H1 (cell line): ENCODE measurements at regions not wholly inside any gene's neighbourhood (a gene's known extent, or its start where the extent isn't known, plus 50 kb on each side); places are given as distances from the start of the nearest gene placed in this dataset.

Experiments used
- CTCF ChIA-PET: fragments of 300-600 bp; sonication (Branson Sonifier 250); formaldehyde crosslinking; loops from one replicate; lab custom pipeline; 2021; ENCODE audit not compliant: partially characterized antibody; lab: Charles Lee
- POLR2A ChIA-PET: fragments of 300-600 bp; sonication (Branson Sonifier 250); formaldehyde crosslinking; loops from one replicate; lab custom pipeline; 2021; ENCODE audit warnings: inconsistent platforms; ENCODE audit not compliant: partially characterized antibody; lab: Charles Lee
- DNase-seq, 2 experiments: peaks; one replicate each; pipeline versions ENCODE4 v3.0.0 to v3.0.0-alpha.2; 2010 to 2022; ENCODE audit warnings: low spot score in 2 of 2, low read depth in 1 of 2, mixed read lengths in 1 of 2
- FAIRE-seq: peaks from 2 replicates; lab custom pipeline; 2011; peaks lifted over from hg19 to GRCh38; lab: Jason Lieb, UNC
- H2AFZ ChIP-seq: 2 replicates; pipeline ENCODE4 v1.8.1; 2012; ENCODE audit warnings: low read length, inconsistent platforms
- H2AK5ac ChIP-seq: 2 replicates; pipeline ENCODE4 v1.6.1; 2013; ENCODE audit warnings: low read depth, low read length
- H2BK120ac ChIP-seq: replicated peaks from 2 replicates; pipeline ENCODE3; 2013; ENCODE audit warnings: low read depth, low read length, inconsistent platforms
- H2BK12ac ChIP-seq: 2 replicates; pipeline ENCODE4 v1.6.1; 2013; ENCODE audit warnings: low read depth, low read length
- H2BK15ac ChIP-seq: 2 replicates; pipeline ENCODE4 v1.6.1; 2013; ENCODE audit warnings: low read length
- H2BK20ac ChIP-seq: 2 replicates; pipeline ENCODE4 v1.6.1; 2013; ENCODE audit warnings: low read length
- H2BK5ac ChIP-seq: 2 replicates; pipeline ENCODE4 v1.6.1; 2013; ENCODE audit warnings: low read depth, low read length
- H3K14ac ChIP-seq: 2 replicates; pipeline ENCODE4 v1.6.1; 2013; ENCODE audit warnings: inconsistent platforms; ENCODE audit not compliant: insufficient read length
- H3K18ac ChIP-seq: 2 replicates; pipeline ENCODE4 v1.6.1; 2013; ENCODE audit warnings: low read length; ENCODE audit errors: extremely low read depth
- H3K23ac ChIP-seq: 2 replicates; pipeline ENCODE4 v1.6.1; 2013; ENCODE audit warnings: inconsistent platforms; ENCODE audit not compliant: insufficient read length
- H3K23me2 ChIP-seq: 2 replicates; pipeline ENCODE4 v1.6.1; 2013; ENCODE audit warnings: low read depth, low read length
- H3K27ac ChIP-seq: 2 replicates; pipeline ENCODE4 v1.6.1; 2011; ENCODE audit warnings: low read depth, low read length, inconsistent platforms
- H3K27me3 ChIP-seq, 4 experiments: replicated peaks in 1 of 4; 1 replicate in 1 of 4; 2 replicates in 3 of 4; pipeline versions ENCODE4 v1.6.1 to v1.8.1; 2011 to 2013; ENCODE audit warnings: low read length in 3 of 4, mild to moderate bottlenecking in 3 of 4, inconsistent platforms in 2 of 4, mixed read lengths in 2 of 4, moderate library complexity in 1 of 4; ENCODE audit not compliant: control insufficient read depth in 3 of 4, insufficient read depth in 3 of 4; ENCODE audit errors: extremely low read depth in 1 of 4
- H3K36me3 ChIP-seq, 4 experiments: 2 replicates each; pipeline versions ENCODE4 v1.6.1 to v1.8.1; 2011 to 2013; ENCODE audit warnings: mild to moderate bottlenecking in 4 of 4, low read length in 3 of 4, moderate library complexity in 2 of 4, control low read depth in 1 of 4, inconsistent platforms in 1 of 4; ENCODE audit not compliant: insufficient read depth in 4 of 4, control insufficient read depth in 2 of 4
- H3K4ac ChIP-seq: replicated peaks from 2 replicates; pipeline ENCODE3; 2013; ENCODE audit warnings: low read length, low read depth, mixed read lengths, inconsistent platforms; ENCODE audit not compliant: insufficient read length
- H3K4me1 ChIP-seq, 4 experiments: replicated peaks in 1 of 4; 1 replicate in 1 of 4; 2 replicates in 3 of 4; pipeline versions ENCODE4 v1.6.1 to v1.8.1; 2011 to 2013; ENCODE audit warnings: low read length in 3 of 4, inconsistent platforms in 2 of 4, mixed read lengths in 1 of 4; ENCODE audit not compliant: insufficient read depth in 4 of 4, control insufficient read depth in 3 of 4
- H3K4me2 ChIP-seq, 2 experiments: 2 replicates each; pipeline versions ENCODE4 v1.6.1 to v1.8.1; 2011 to 2013; ENCODE audit warnings: low read depth in 2 of 2, low read length in 2 of 2, control low read depth in 1 of 2, inconsistent platforms in 1 of 2, mild to moderate bottlenecking in 1 of 2; ENCODE audit not compliant: insufficient read depth in 1 of 2
- H3K4me3 ChIP-seq, 4 experiments: fragments of 200-600, 300-600 bp in 1 of 4; sonication (generic), shearing (Covaris generic), sonication (Bioruptor Twin) in 1 of 4; 2 replicates each; pipeline versions ENCODE4 v1.5.1 to v1.8.1; 2011 to 2016; ENCODE audit warnings: low read length in 4 of 4, low read depth in 3 of 4, control low read depth in 2 of 4, inconsistent platforms in 2 of 4, mild to moderate bottlenecking in 2 of 4, mixed read lengths in 1 of 4, moderate library complexity in 1 of 4; ENCODE audit not compliant: insufficient read depth in 2 of 4; ENCODE audit errors: extremely low read depth in 1 of 4
- H3K56ac ChIP-seq: replicated peaks from 2 replicates; pipeline ENCODE3; 2013; ENCODE audit warnings: low read depth, mild to moderate bottlenecking, mixed read lengths, low read length, inconsistent platforms; ENCODE audit not compliant: insufficient read length
- H3K79me1 ChIP-seq: 2 replicates; pipeline ENCODE4 v1.6.1; 2013; ENCODE audit warnings: low read depth, low read length, control low read depth
- H3K79me2 ChIP-seq, 2 experiments: 2 replicates each; pipeline versions ENCODE4 v1.6.1 to v1.8.1; 2012 to 2013; ENCODE audit warnings: low read length in 2 of 2, mild to moderate bottlenecking in 2 of 2, inconsistent platforms in 1 of 2; ENCODE audit not compliant: insufficient read depth in 2 of 2, control insufficient read depth in 1 of 2
- H3K9ac ChIP-seq, 4 experiments: replicated peaks in 1 of 4; 1 replicate in 1 of 4; 2 replicates in 3 of 4; pipeline versions ENCODE4 v1.6.1 to v1.8.1; 2011 to 2013; ENCODE audit warnings: low read depth in 3 of 4, low read length in 3 of 4, control low read depth in 2 of 4, mild to moderate bottlenecking in 2 of 4, moderate library complexity in 2 of 4, inconsistent platforms in 1 of 4; ENCODE audit errors: extremely low read depth in 1 of 4
- H3K9me3 ChIP-seq, 2 experiments: 2 replicates each; pipeline versions ENCODE4 v1.6.1 to v1.8.1; 2012 to 2013; ENCODE audit warnings: mild to moderate bottlenecking in 2 of 2, moderate library complexity in 2 of 2, control low read depth in 1 of 2, inconsistent platforms in 1 of 2, low read depth in 1 of 2, low read length in 1 of 2, mixed read lengths in 1 of 2; ENCODE audit not compliant: insufficient read depth in 2 of 2
- H4K20me1 ChIP-seq, 2 experiments: replicated peaks in 1 of 2; 2 replicates each; pipeline versions ENCODE3 to v1.8.1; 2011 to 2013; ENCODE audit warnings: inconsistent platforms in 2 of 2, low read length in 2 of 2, mild to moderate bottlenecking in 1 of 2; ENCODE audit not compliant: insufficient read depth in 2 of 2, control insufficient read depth in 1 of 2
- H4K5ac ChIP-seq: 2 replicates; pipeline ENCODE4 v1.6.1; 2013; ENCODE audit warnings: low read length, low read depth, mixed read lengths, inconsistent platforms; ENCODE audit not compliant: insufficient read length
- H4K8ac ChIP-seq: 2 replicates; pipeline ENCODE4 v1.8.0; 2013; ENCODE audit warnings: mild to moderate bottlenecking, moderate library complexity, low read length, inconsistent platforms; ENCODE audit not compliant: insufficient read depth; ENCODE audit errors: extremely low read depth
- H4K91ac ChIP-seq: replicated peaks from 2 replicates; pipeline ENCODE3; 2013; ENCODE audit warnings: low read length, mixed read lengths, inconsistent platforms; ENCODE audit not compliant: insufficient read length
- CBX5 ChIP-seq: fragments of 300-800, 300-1000 bp; sonication (generic); IDR thresholded peaks from 2 replicates; pipeline ENCODE4 v1.7.1; 2016; ENCODE audit warnings: antibody characterized with exemption, low read length, low read depth
- CTBP2 ChIP-seq: IDR thresholded peaks from 2 replicates; pipeline ENCODE4 v1.7.0; 2011; ENCODE audit warnings: borderline replicate concordance, mild to moderate bottlenecking, moderate library complexity, mixed read lengths, low read length; ENCODE audit not compliant: insufficient read depth, insufficient read length
- EGR1 ChIP-seq: IDR thresholded peaks from 2 replicates; pipeline ENCODE4 v1.6.1; 2011; ENCODE audit warnings: low read depth, low read length, borderline replicate concordance
- HDAC2 ChIP-seq, 2 experiments: fragments of 300-600 bp in 1 of 2; sonication (generic) in 1 of 2; IDR thresholded peaks; 2 replicates each; pipeline ENCODE4 v1.6.1; 2011 to 2012; ENCODE audit warnings: low read depth in 2 of 2, low read length in 2 of 2, mild to moderate bottlenecking in 2 of 2, moderate library complexity in 2 of 2, borderline replicate concordance in 1 of 2, inconsistent platforms in 1 of 2
- HDAC6 ChIP-seq: IDR thresholded peaks from one replicate; pipeline ENCODE4 v1.7.1; 2012; ENCODE audit warnings: low read depth, mild to moderate bottlenecking, inconsistent platforms, low read length, moderate library complexity
- JUND ChIP-seq: IDR thresholded peaks from 2 replicates; pipeline ENCODE4 v1.6.1; 2011; ENCODE audit warnings: mild to moderate bottlenecking, improper control_type of control experiment, low read length
- POLR2AphosphoS5 ChIP-seq: IDR thresholded peaks from 2 replicates; pipeline ENCODE4 v1.6.1; 2011; ENCODE audit warnings: low read depth, low read length
- RNF2 ChIP-seq: fragments of 200-900, 300-1000 bp; sonication (generic); IDR thresholded peaks from 2 replicates; pipeline ENCODE4 v1.7.1; 2016; ENCODE audit warnings: borderline replicate concordance, low read depth, mild to moderate bottlenecking, antibody characterized with exemption, low read length; ENCODE audit not compliant: poor library complexity, severe bottlenecking; ENCODE audit errors: missing control alignments
- SAP30 ChIP-seq: fragments of 300-600 bp; sonication (generic); IDR thresholded peaks from 2 replicates; pipeline ENCODE4 v1.7.1; 2012; ENCODE audit warnings: low read length, moderate library complexity, mild to moderate bottlenecking, inconsistent platforms; ENCODE audit not compliant: insufficient read depth, insufficient replicate concordance
- SIN3A ChIP-seq, 2 experiments: IDR thresholded peaks in 1 of 2; conservative IDR thresholded peaks in 1 of 2; 2 replicates each; pipeline ENCODE4 v1.6.1; 2011 to 2012; ENCODE audit warnings: low read length in 2 of 2, improper control_type of control experiment in 1 of 2, low read depth in 1 of 2, mild to moderate bottlenecking in 1 of 2
- SP2 ChIP-seq: IDR thresholded peaks from 2 replicates; pipeline ENCODE4 v1.6.1; 2012; ENCODE audit warnings: mild to moderate bottlenecking, low read length, inconsistent platforms
- SUZ12 ChIP-seq: fragments of 200-600 bp; sonication (generic); IDR thresholded peaks from 2 replicates; pipeline ENCODE4 v1.6.1; 2012; ENCODE audit warnings: mild to moderate bottlenecking, inconsistent platforms, low read length, moderate library complexity, mixed read lengths
- TAF1 ChIP-seq: IDR thresholded peaks from 2 replicates; pipeline ENCODE4 v1.6.1; 2011; ENCODE audit warnings: mild to moderate bottlenecking, low read depth, low read length
- WGBS, 2 experiments: shearing (Covaris generic) in 1 of 2; methylation state at CpG; one replicate each; pipeline versions ENCODE4 v1.1.6 to v1.1.7; 2013 to 2015; ENCODE audit warnings: low lambda C conversion rate in 2 of 2, mixed read lengths in 2 of 2, inconsistent platforms in 1 of 2, low coverage in 1 of 2, missing lambda C conversion rate in 1 of 2; ENCODE audit not compliant: insufficient replicate concordance in 2 of 2, insufficient coverage in 1 of 2, insufficient read length in 1 of 2; ENCODE audit errors: extremely low coverage in 1 of 2, missing lambda C conversion rate in 1 of 2; 5-methylcytosine and 5-hydroxymethylcytosine counted together
- TF ChIP-seq, protein P1 (sequence below): IDR thresholded peaks from 2 replicates; pipeline ENCODE4 v1.6.1; 2012; ENCODE audit warnings: inconsistent platforms

DNA sequence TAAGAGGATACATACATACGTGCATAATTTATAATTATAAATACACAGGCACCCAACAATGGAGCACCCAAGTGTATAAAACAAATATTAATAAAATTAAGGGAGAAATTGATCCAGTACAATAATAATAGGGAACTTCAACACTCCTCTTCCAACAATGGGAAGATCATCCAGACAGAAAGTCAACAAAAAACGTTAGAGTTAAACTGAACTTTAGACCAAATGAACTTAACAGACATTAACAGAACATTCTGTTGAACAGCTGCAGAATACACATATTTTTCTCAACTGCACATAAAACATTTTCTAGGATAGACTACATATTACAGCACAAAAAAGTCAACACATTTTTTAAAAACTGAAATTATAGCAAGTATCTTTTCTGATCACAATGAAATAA is 339.7 kb downstream of the CGGBP1 start:
- Histone ChIP-seq H3K36me3 (no peaks in the 10 kb centered on the region), H3K27me3 (no peaks in the 10 kb centered on the region), H2BK15ac (no peak overlapping the region), H3K4me3 (no peak overlapping the region), H2AK5ac (no peak overlapping the region), H3K23me2 (no peaks in the 10 kb centered on the region), H2AFZ (no peak overlapping the region), H4K20me1 (no peaks in the 10 kb centered on the region), H4K8ac (no peak overlapping the region), H2BK12ac (no peak overlapping the region), H2BK5ac (no peak overlapping the region), H2BK20ac (no peak overlapping the region), H4K5ac (no peak overlapping the region), H4K91ac (no peak overlapping the region), H3K4me2 (no peak overlapping the region), H3K9ac (no peak overlapping the region), H3K4ac (no peak overlapping the region), H2BK120ac (no peak overlapping the region), H3K18ac (no peak overlapping the region), H3K27ac (no peak overlapping the region), H3K79me2 (no peaks in the 10 kb centered on the region), H3K79me1 (no peaks in the 10 kb centered on the region), H3K9me3 (no peaks in the 10 kb centered on the region), H3K23ac (no peak overlapping the region), H3K4me1 (no peaks in the 10 kb centered on the region), H3K14ac (no peak overlapping the region), H3K56ac (no peak overlapping the region)
- DNase-seq: no peak
- CTCF ChIA-PET: no interaction called here
- FAIRE-seq: no peak
- POLR2A ChIA-PET: no interaction called here
- WGBS, 2 experiments: 93% methylated on average over 2 of the region's 2 CpGs; no CpG with 5 or more reads in 1 of the 2 experiments
- no peak for TF ChIP-seq SUZ12
- TF ChIP-seq SAP30: no peak
- TF ChIP-seq TAF1: no peak
- no peak for TF ChIP-seq CTBP2
- no peak for TF ChIP-seq EGR1
- TF ChIP-seq HDAC2 (IDR thresholded peaks at IDR 0.05; ENCODE audit: borderline replicate concordance in 1 of 2, low read depth in 2 of 2, low read length in 2 of 2): no peak
- TF ChIP-seq, protein P1, sequence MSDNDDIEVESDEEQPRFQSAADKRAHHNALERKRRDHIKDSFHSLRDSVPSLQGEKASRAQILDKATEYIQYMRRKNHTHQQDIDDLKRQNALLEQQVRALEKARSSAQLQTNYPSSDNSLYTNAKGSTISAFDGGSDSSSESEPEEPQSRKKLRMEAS: no peak
- TF ChIP-seq HDAC6: no peak
- no peak for TF ChIP-seq RNF2
- TF ChIP-seq SP2: no peak
- no peak for TF ChIP-seq POLR2AphosphoS5
- TF ChIP-seq JUND: no peak
- TF ChIP-seq SIN3A (conservative IDR thresholded peaks at IDR 0.05 in 1 of 2, IDR thresholded peaks at IDR 0.05 in 1 of 2; ENCODE audit: low read depth in 1 of 2, low read length in 2 of 2): no peak
- TF ChIP-seq CBX5: no peak
